ENCODE measurements at regions not wholly inside any gene's neighbourhood (a gene's known extent, or its start where the extent isn't known, plus 50 kb on each side); places are given as distances from the start of the nearest gene placed in this dataset.
"Not testable (repeated sequence)": the region's sequence is repeated elsewhere in the genome, so short reads cannot be mapped to it uniquely, and the experiment has no call there.

GRCh38 chr11:98277251-98277912, 743.4 kb upstream of the CNTN5 start:
- no peak for ATAC-seq (ENCODE audit: low read depth in 2 of 2)

GRCh38 chr11:98289617-98290263, 731.0 kb upstream of the CNTN5 start:
- Histone ChIP-seq H3K27me3 (ENCODE audit: control insufficient read depth, insufficient read depth, low read length) (no peaks in the 10 kb centered on the region), H3K4me1 (ENCODE audit: control insufficient read depth, insufficient read depth, low read length, poor library complexity, severe bottlenecking) (no peaks in the 10 kb centered on the region), H3K4me3 (ENCODE audit: low read depth, low read length) (no peak overlapping the region), H3K36me3 (ENCODE audit: control insufficient read depth, insufficient read depth, low read length) (no peaks in the 10 kb centered on the region), H3K9me3 (ENCODE audit: control insufficient read depth in 2 of 2, low read length in 2 of 2) (peaks cover 0 to 2% of the 10 kb centered on the region in 2 experiments), H3K27ac (ENCODE audit: insufficient read depth, low read length, poor library complexity, severe bottlenecking) (no peak overlapping the region)
- H3K4me3 Mint-ChIP-seq, result no peak overlapping the region
- H3K9me3 Mint-ChIP-seq, result peaks cover 2 to 15% (median 5%) of the 10 kb centered on the region in 7 donors
- DNase-seq, result no peak
- H3K27me3 Mint-ChIP-seq, result peaks cover 4% of the 10 kb centered on the region
- H3K4me1 Mint-ChIP-seq, result no peaks in the 10 kb centered on the region
- H3K36me3 Mint-ChIP-seq, result no peaks in the 10 kb centered on the region
- ATAC-seq (ENCODE audit: low read depth in 2 of 2), result no peak
- no peak overlapping the region for H3K27ac Mint-ChIP-seq

More at GRCh38 chr11:98277251-98277912, 743.4 kb upstream of the CNTN5 start:
- no peaks in the 10 kb centered on the region for H3K36me3 ChIP-seq (ENCODE audit: control insufficient read depth, insufficient read depth, low read length)
- no peak overlapping the region for H3K4me3 ChIP-seq (ENCODE audit: low read depth, low read length)
- no peak overlapping the region for H3K27ac Mint-ChIP-seq
- no peaks in the 10 kb centered on the region for H3K27me3 ChIP-seq (ENCODE audit: control insufficient read depth, insufficient read depth, low read length)
- H3K4me1 Mint-ChIP-seq, result no peaks in the 10 kb centered on the region
- DNase-seq, result no peak
- H3K27ac ChIP-seq (ENCODE audit: insufficient read depth, low read length, poor library complexity, severe bottlenecking), result no peak overlapping the region
- no peaks in the 10 kb centered on the region for H3K9me3 ChIP-seq (ENCODE audit: control insufficient read depth in 2 of 2, low read length in 2 of 2)
- H3K9me3 Mint-ChIP-seq, result peaks cover 0 to 10% (median 2%) of the 10 kb centered on the region in 7 donors
- no peaks in the 10 kb centered on the region for H3K27me3 Mint-ChIP-seq
- H3K4me1 ChIP-seq (ENCODE audit: control insufficient read depth, insufficient read depth, low read length, poor library complexity, severe bottlenecking), result no peaks in the 10 kb centered on the region
- no peak overlapping the region for H3K4me3 Mint-ChIP-seq
- H3K36me3 Mint-ChIP-seq, result no peaks in the 10 kb centered on the region

GRCh38 chr11:98296091-98296880, 724.5 kb upstream of the CNTN5 start:
- Histone ChIP-seq H3K27ac (ENCODE audit: insufficient read depth, low read length, poor library complexity, severe bottlenecking) (no peak overlapping the region), H3K4me3 (ENCODE audit: low read depth, low read length) (no peak overlapping the region), H3K27me3 (ENCODE audit: control insufficient read depth, insufficient read depth, low read length) (no peaks in the 10 kb centered on the region), H3K4me1 (ENCODE audit: control insufficient read depth, insufficient read depth, low read length, poor library complexity, severe bottlenecking) (no peaks in the 10 kb centered on the region), H3K9me3 (ENCODE audit: control insufficient read depth in 2 of 2, low read length in 2 of 2) (no peaks in the 10 kb centered on the region), H3K36me3 (ENCODE audit: control insufficient read depth, insufficient read depth, low read length) (no peaks in the 10 kb centered on the region)
- H3K4me3 Mint-ChIP-seq, result no peak overlapping the region
- H3K36me3 Mint-ChIP-seq, result no peaks in the 10 kb centered on the region
- H3K4me1 Mint-ChIP-seq, result no peaks in the 10 kb centered on the region
- H3K27ac Mint-ChIP-seq, result no peak overlapping the region
- ATAC-seq (ENCODE audit: low read depth in 2 of 2) (no peak), DNase-seq (no peak)
- H3K27me3 Mint-ChIP-seq, result no peaks in the 10 kb centered on the region
- peaks cover 1 to 18% (median 10%) of the 10 kb centered on the region in 7 donors for H3K9me3 Mint-ChIP-seq

- Mint-ChIP-seq H3K4me3 (no peak overlapping the region), H3K9me3 (peaks cover 0 to 28% (median 4%) of the 10 kb centered on the region in 7 donors), H3K27me3 (no peaks in the 10 kb centered on the region), H3K36me3 (no peaks in the 10 kb centered on the region), H3K27ac (no peak overlapping the region), H3K4me1 (no peaks in the 10 kb centered on the region)
- Histone ChIP-seq H3K27me3 (ENCODE audit: control insufficient read depth, insufficient read depth, low read length) (no peaks in the 10 kb centered on the region), H3K4me1 (ENCODE audit: control insufficient read depth, insufficient read depth, low read length, poor library complexity, severe bottlenecking) (no peaks in the 10 kb centered on the region), H3K4me3 (ENCODE audit: low read depth, low read length) (no peak overlapping the region), H3K36me3 (ENCODE audit: control insufficient read depth, insufficient read depth, low read length) (no peaks in the 10 kb centered on the region), H3K9me3 (ENCODE audit: control insufficient read depth in 2 of 2, low read length in 2 of 2) (no peaks in the 10 kb centered on the region), H3K27ac (ENCODE audit: insufficient read depth, low read length, poor library complexity, severe bottlenecking) (no peak overlapping the region)
- DNase-seq (no peak), ATAC-seq (ENCODE audit: low read depth in 2 of 2) (no peak)
Measured at GRCh38 chr11:98300719-98301118, 720.0 kb upstream of the CNTN5 start.

- H3K9me3 Mint-ChIP-seq, result peaks cover 0 to 13% (median 5%) of the 10 kb centered on the region in 7 donors
- no peak overlapping the region for H3K27ac Mint-ChIP-seq
- Histone ChIP-seq H3K27me3 (ENCODE audit: control insufficient read depth, insufficient read depth, low read length) (no peaks in the 10 kb centered on the region), H3K4me1 (ENCODE audit: control insufficient read depth, insufficient read depth, low read length, poor library complexity, severe bottlenecking) (no peaks in the 10 kb centered on the region), H3K27ac (ENCODE audit: insufficient read depth, low read length, poor library complexity, severe bottlenecking) (no peak overlapping the region), H3K9me3 (ENCODE audit: control insufficient read depth in 2 of 2, low read length in 2 of 2) (no peaks in the 10 kb centered on the region), H3K36me3 (ENCODE audit: control insufficient read depth, insufficient read depth, low read length) (no peaks in the 10 kb centered on the region), H3K4me3 (ENCODE audit: low read depth, low read length) (no peak overlapping the region)
- no peaks in the 10 kb centered on the region for H3K36me3 Mint-ChIP-seq
- no peak for DNase-seq
- H3K4me3 Mint-ChIP-seq, result no peak overlapping the region
- no peak for ATAC-seq (ENCODE audit: low read depth in 2 of 2)
- H3K27me3 Mint-ChIP-seq, result no peaks in the 10 kb centered on the region
- H3K4me1 Mint-ChIP-seq, result no peaks in the 10 kb centered on the region
Measured at GRCh38 chr11:98307827-98308491, 712.8 kb upstream of the CNTN5 start.

- not testable (repeated sequence) for H3K4me1 ChIP-seq (ENCODE audit: control insufficient read depth, insufficient read depth, low read length, poor library complexity, severe bottlenecking); H3K4me1 Mint-ChIP-seq; H3K9me3 Mint-ChIP-seq; H3K9me3 ChIP-seq (ENCODE audit: control insufficient read depth in 2 of 2, low read length in 2 of 2); H3K27me3 Mint-ChIP-seq; H3K27ac Mint-ChIP-seq; H3K36me3 ChIP-seq (ENCODE audit: control insufficient read depth, insufficient read depth, low read length); H3K27ac ChIP-seq (ENCODE audit: insufficient read depth, low read length, poor library complexity, severe bottlenecking); DNase-seq; H3K36me3 Mint-ChIP-seq; H3K4me3 ChIP-seq (ENCODE audit: low read depth, low read length); H3K4me3 Mint-ChIP-seq; H3K27me3 ChIP-seq (ENCODE audit: control insufficient read depth, insufficient read depth, low read length); ATAC-seq (ENCODE audit: low read depth in 2 of 2)
Measured at GRCh38 chr11:98330306-98330705, 690.4 kb upstream of the CNTN5 start.

- ATAC-seq (ENCODE audit: low read depth in 2 of 2) (no peak), DNase-seq (no peak)
- H3K27me3 Mint-ChIP-seq, result no peaks in the 10 kb centered on the region
- H3K27me3 ChIP-seq (ENCODE audit: control insufficient read depth, insufficient read depth, low read length), result no peaks in the 10 kb centered on the region
- peaks cover 2 to 14% (median 6%) of the 10 kb centered on the region in 7 donors for H3K9me3 Mint-ChIP-seq
- H3K27ac Mint-ChIP-seq, result no peak overlapping the region
- no peaks in the 10 kb centered on the region for H3K36me3 ChIP-seq (ENCODE audit: control insufficient read depth, insufficient read depth, low read length)
- no peak overlapping the region for H3K27ac ChIP-seq (ENCODE audit: insufficient read depth, low read length, poor library complexity, severe bottlenecking)
- H3K36me3 Mint-ChIP-seq, result no peaks in the 10 kb centered on the region
- peaks cover 0 to 3% of the 10 kb centered on the region in 2 experiments for H3K9me3 ChIP-seq (ENCODE audit: control insufficient read depth in 2 of 2, low read length in 2 of 2)
- no peak overlapping the region for H3K4me3 ChIP-seq (ENCODE audit: low read depth, low read length)
- H3K4me1 Mint-ChIP-seq, result no peaks in the 10 kb centered on the region
- no peak overlapping the region for H3K4me3 Mint-ChIP-seq
- no peaks in the 10 kb centered on the region for H3K4me1 ChIP-seq (ENCODE audit: control insufficient read depth, insufficient read depth, low read length, poor library complexity, severe bottlenecking)
Measured at GRCh38 chr11:98358551-98358950, 662.2 kb upstream of the CNTN5 start.
